Uterus (tissue), 2 donors: ENCODE measurements at regions not wholly inside any gene's neighbourhood (a gene's known extent, or its start where the extent isn't known, plus 50 kb on each side); places are given as distances from the start of the nearest gene placed in this dataset.

ENCODE experiments used
- POLR2A ChIP-seq, 2 donors: fragments of 450-650 bp; IDR thresholded peaks; one replicate each; pipeline ENCODE4 v1.6.1; 2016; ENCODE audit warnings: antibody characterized with exemption in 2 of 2, mild to moderate bottlenecking in 1 of 2, moderate library complexity in 1 of 2
- TF ChIP-seq, protein P1 (sequence below), 4 experiments: fragments of 200-600 bp in 2 of 4; fragments of 450-650 bp in 2 of 4; sonication (generic) in 2 of 4; IDR thresholded peaks; one replicate each; pipeline ENCODE4 v1.5.1; 2016 to 2019; ENCODE audit warnings: antibody characterized with exemption in 4 of 4, mild to moderate bottlenecking in 2 of 4, moderate library complexity in 1 of 4

- TF ChIP-seq, protein P1, sequence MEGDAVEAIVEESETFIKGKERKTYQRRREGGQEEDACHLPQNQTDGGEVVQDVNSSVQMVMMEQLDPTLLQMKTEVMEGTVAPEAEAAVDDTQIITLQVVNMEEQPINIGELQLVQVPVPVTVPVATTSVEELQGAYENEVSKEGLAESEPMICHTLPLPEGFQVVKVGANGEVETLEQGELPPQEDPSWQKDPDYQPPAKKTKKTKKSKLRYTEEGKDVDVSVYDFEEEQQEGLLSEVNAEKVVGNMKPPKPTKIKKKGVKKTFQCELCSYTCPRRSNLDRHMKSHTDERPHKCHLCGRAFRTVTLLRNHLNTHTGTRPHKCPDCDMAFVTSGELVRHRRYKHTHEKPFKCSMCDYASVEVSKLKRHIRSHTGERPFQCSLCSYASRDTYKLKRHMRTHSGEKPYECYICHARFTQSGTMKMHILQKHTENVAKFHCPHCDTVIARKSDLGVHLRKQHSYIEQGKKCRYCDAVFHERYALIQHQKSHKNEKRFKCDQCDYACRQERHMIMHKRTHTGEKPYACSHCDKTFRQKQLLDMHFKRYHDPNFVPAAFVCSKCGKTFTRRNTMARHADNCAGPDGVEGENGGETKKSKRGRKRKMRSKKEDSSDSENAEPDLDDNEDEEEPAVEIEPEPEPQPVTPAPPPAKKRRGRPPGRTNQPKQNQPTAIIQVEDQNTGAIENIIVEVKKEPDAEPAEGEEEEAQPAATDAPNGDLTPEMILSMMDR (IDR thresholded peaks at IDR 0.05), result no peak
- no peak for TF ChIP-seq POLR2A (IDR thresholded peaks at IDR 0.05)
Observed at GRCh38 chr5:62985749-62986148, 407.1 kb downstream of the LRRC70 start.
